IPS-NIHi7 (cell line): ENCODE measurements at regions not wholly inside any gene's neighbourhood (a gene's known extent, or its start where the extent isn't known, plus 50 kb on each side); places are given as distances from the start of the nearest gene placed in this dataset.
"Not testable (repeated sequence)": the region's sequence is repeated elsewhere in the genome, so short reads cannot be mapped to it uniquely, and the experiment has no call there.

Experiments
- DNase-seq: peaks from one replicate; pipeline ENCODE4 v3.0.0; 2012; ENCODE audit warnings: mixed read lengths; ENCODE audit errors: extremely low spot score

- DNase-seq: not testable (repeated sequence)
Measured at GRCh38 chr16:31581065-31581464, 53.4 kb downstream of the AHSP start.

DNA sequence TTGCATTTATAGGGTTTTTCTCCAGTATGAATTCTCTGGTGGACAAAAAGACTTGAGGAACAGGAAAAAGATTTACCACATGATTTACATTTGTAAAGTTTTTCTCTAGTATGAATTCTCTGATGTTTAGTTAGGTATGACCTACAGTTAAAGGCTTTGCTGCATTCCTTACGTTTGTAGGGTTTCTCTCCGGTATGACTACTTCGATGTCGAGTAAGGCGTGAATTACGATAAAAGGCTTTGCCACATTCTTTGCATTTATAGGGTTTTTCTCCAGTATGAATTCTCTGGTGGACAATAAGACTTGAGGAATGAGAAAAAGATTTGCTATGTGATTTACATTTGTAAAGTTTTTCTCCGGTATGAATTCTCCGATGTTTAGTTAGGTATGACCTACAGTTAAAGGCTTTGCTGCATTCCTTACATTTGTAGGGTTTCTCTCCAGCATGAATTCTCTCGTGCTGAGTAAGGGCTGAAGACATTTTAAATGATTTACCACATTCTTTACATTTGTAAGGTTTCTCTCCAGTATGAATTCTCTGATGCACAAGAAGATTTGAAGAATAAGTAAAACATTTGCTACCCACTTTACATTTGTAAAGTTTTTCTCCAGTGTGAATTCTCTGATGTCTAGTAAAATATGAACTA is 74.2 kb downstream of the AHSP start:
- DNase-seq: not testable (repeated sequence)

DNA sequence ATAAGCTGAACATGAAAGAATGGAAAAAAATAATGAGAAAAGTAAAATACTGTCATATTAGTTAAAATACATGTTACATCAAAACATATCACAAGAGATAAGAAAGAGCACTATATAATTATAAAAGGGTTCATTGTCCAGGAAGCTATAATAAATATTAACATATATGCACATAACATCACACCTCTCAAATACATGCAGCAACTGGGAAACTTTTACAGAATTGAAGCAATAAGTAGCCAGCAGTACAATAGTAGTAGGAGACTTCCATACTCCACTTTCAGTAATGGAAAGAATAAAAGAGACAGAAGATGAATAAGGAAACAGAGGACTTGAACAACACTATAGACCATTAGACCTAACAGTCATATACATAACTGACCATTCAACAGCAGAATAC is 90.4 kb downstream of the AHSP start:
- no peak for DNase-seq

DNA sequence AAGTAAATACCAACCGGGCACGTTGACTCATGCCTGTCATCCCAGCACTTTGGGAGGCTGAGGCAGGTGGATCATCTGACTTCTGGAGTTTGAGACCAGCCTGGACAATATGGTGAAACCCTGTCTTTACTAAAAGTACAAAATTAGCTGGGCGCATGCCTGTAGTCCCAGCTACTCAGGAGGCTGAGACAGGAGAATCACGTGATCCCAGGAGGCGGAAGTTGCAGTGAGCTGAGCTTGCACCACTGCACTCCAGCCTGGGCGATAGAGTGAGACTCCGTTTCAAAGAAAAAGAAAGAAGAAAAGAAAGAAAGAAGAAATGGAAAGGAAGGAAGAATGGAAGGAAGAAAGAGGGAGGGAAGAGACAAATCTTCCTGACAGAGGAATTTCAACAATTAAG is 108.7 kb downstream of the AHSP start:
- DNase-seq: no peak

DNA sequence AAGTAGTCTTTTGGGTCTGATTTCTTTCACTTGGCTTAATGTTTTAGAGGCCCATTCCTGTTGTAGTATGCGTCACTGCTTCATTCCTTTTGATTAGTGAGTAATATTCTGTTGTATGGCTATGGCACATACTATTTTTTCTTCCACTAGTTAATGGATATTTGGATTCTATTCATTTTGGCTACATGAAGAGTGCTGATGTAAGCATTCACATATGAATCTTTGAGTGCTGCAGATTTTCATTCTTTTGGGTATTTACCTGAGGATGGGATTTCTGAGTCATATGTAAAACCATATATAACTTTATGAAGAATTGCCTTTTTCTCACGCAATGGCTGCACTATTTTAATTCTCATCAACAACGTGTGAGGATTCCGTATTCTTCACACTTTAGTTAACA is 113.6 kb downstream of the AHSP start:
- DNase-seq: no peak

DNA sequence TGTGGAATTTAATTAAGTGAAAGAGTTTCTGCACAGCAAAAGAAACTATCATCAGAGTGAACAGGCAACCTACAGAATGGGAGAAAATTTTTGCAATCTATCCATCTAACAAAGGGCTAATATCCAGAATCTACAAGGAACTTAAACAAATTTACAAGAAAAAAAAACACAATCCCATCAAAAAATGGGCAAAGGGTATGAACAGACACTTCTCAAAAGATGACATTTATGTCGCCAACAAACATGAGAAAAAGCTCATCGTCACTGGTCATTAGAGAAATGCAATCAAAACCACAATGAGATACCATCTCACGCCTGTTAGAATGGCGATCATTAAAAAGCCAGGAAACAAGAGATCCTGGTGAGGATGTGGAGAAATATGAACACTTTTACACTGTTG is 128.0 kb downstream of the AHSP start:
- not testable (repeated sequence) for DNase-seq

GRCh38 chr16:31664683-31665482 is 137.2 kb downstream of the AHSP start:
- no peak for DNase-seq

DNA sequence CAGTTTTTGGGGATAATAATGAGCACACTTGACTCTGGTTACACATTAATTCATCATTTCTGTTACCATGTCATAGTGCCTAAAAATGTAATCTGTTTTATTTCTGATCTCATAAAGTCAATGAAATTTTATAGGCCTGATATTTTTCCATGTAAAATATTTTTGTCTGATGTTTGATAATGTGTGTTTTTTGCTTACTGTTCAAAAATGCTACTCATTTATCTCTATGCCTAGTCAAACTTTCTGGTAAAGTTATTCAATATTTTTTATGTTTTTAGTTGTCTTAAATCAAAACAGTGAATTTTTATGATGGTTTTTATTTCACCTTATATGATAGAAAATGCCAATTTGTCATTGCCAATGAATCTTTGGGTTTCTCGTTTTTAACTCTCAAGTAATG is 147.0 kb downstream of the AHSP start:
- DNase-seq: no peak

DNA sequence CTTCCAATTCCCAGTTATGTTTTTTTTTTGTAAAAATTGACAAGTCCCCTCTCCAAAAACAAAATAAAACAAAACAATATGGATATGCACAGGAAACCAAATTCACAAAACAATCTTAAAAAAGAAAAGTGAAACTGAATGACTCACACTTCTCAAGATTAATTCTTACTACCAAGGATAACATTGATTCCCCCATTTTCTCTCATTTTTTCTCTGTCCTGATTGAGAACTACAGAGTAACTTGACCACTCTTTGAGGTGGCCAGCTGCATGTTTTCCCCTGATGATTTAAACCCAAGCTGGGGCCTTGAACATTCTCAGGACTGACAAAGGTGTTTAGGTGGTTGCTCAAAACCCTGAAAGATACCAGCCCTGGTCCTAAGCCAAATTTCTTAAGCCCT is 149.0 kb downstream of the AHSP start:
- DNase-seq: no peak

DNA sequence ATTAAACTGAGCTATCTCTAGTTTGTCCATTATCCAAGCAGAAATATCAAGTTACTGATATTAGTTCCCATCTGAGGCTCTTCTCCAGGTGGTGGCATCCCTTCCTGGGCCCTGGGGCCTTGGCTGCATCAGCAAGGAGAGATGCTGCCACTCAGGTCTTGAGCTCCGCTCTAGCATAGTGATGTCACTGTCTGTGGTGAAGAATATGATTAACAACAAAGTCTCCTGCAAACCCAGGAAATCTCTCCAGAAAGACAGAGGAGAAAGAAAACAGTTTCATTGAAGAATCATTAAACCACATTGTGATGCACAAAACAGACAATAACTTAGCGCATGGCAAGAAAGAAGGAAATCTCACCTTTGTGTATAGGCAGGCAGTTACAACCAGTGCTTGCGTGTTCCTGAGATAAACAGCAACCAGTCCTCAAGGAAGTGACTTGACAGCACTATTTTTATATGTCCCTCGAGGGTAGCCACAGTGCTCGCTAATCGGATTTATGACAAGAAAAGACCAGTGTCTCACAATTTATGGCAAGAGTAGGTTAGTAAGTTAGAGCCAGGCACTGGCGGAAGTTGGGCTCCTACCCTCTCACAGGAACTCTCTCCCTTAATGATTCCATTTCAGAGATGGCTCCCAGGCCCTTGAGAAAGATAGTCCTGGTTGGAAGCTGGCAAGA is 151.1 kb downstream of the AHSP start:
- DNase-seq: no peak

DNA sequence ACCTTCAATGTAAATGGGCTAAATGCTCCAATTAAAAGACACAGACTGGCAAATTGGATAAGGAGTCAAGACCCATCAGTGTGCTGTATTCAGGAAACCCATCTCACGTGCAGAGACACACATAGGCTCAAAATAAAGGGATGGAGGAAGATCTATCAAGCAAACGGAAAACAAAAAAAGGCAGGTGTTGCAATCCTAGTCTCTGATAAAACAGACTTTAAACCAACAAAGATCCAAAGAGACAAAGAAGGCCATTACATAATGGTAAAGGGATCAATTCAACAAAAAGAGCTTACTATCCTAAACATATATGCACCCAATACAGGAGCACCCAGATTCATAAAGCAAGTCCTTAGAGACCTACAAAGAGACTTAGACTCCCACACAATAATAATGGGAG is 161.6 kb downstream of the AHSP start:
- DNase-seq: not testable (repeated sequence)

GRCh38 chr16:31692338-31692737 is 164.6 kb downstream of the AHSP start:
- DNase-seq: not testable (repeated sequence)

DNA sequence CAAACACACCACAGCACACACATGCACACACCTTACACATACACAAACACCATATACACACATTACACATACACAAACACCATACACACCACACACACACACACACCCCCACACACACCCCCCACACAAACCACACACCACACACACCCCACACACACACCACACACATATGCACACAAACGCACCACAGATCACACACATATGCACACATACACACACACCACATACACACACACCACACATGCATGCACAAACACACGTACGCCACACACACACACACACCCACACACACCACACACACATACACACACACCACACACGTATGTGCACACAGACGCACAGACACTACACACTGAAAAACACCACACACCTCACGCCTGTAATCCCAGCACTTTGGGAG is 166.0 kb downstream of the AHSP start:
- DNase-seq: no peak

DNA sequence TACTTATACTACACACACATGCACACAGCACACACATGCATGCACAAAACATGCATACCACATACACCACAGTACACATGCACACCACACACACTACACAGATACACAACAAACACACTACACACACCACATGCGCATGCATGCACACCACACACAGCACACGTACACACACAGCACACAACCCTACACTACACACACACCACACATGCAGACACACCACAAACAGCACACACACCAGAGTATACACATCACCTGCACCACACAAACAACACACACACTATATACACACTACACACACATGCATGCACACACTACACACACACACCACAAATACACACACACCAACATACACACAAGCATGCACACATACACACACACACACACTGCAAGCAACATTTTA is 166.8 kb downstream of the AHSP start:
- no peak for DNase-seq

DNA sequence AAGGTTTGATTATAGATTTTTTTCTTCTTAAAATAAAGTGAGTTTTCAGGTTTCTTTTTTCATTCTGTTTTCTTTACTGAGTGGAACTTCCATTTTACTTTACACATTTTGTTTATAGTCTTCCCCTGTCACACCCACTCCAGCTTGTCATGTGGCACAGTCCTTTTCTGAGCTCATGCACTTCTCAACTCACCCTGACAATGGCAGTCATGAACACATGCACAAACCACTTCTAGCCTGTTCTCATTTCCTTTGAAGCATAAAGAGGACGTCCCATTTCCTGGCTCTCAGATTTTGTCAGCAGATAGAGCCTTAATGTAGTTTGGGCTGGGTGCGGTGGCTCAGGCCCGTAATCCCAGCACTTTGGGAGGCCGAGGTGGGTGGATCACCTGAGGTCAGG is 168.0 kb downstream of the AHSP start:
- DNase-seq: no peak

GRCh38 chr16:31696968-31697743 is 169.5 kb downstream of the AHSP start:
- peak; percentile 63 for DNase-seq

GRCh38 chr16:31697744-31698125 is 170.0 kb downstream of the AHSP start:
- no peak for DNase-seq

- DNase-seq: no peak
Measured at GRCh38 chr16:31698901-31699300, 171.2 kb downstream of the AHSP start.

GRCh38 chr16:31699601-31700000 is 171.9 kb downstream of the AHSP start:
- DNase-seq: no peak

- DNase-seq: peak; percentile 94
Measured at GRCh38 chr16:31700200-31700529, 172.5 kb downstream of the AHSP start.

DNA sequence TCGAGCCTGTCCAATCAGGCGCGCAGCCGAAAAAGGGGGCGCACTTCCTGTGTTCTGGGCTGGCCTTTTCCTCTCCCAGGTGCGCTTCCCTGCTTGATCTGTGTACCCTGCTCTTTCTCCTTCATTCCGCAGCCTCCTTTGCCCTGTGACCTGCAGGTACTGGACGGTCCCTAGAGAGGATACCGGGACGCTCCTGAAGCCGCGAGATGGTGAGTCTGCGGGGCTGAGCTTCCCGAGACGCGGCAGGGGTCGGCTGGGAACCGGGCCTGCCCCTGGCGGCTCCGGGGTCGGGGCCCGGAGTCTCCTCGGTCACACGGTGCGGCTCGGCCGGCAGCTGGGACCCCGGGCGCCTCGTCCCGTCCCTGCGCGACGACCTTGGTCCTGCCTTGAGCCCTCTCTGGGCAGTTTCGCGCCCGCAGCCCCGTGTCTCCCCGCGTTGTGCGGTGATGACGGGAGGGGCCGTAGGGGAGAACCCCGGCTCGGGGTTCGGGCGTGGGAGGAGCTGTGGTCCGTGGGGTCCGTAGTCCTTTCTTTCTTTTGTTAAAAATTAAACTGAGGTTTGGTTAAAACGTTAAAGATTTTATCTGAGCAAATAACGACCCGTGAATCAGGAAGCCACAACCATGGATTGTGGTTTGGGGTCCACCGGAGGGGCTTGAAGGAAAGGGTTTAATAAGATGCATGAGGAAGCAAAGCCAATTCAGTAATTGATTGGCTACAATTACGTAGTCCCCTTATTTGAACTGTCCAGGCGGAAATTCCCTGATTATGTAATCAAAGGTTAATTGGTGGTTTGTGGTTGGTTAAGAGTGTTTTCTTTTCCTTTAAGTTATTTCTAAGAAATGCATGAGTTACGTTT is 172.8 kb upstream of the ZNF267 start:
- DNase-seq: no peak
